T-helper 2 cell treated with Interferon-gamma antibody and Interleukin-4, amounts not matched to agents 5 μg/mL and 100 μg/mL, for 36 hours (primary cell): ENCODE measurements at regions not wholly inside any gene's neighbourhood (a gene's known extent, or its start where the extent isn't known, plus 50 kb on each side); places are given as distances from the start of the nearest gene placed in this dataset.

Source experiments
- DNase-seq: peaks from one replicate; pipeline ENCODE4 v3.0.0; 2021; ENCODE audit warnings: low spot score
- H3K27ac Mint-ChIP-seq: one replicate; pipeline ENCODE4 v1.8.0; 2021; ENCODE audit warnings: mild to moderate bottlenecking, mixed read lengths
- H3K27me3 Mint-ChIP-seq: one replicate; pipeline ENCODE4 v1.8.0; 2021; ENCODE audit warnings: low read depth, mixed read lengths
- H3K36me3 Mint-ChIP-seq: one replicate; pipeline ENCODE4 v1.8.0; 2021; ENCODE audit warnings: low read depth, mixed read lengths
- H3K4me1 Mint-ChIP-seq: one replicate; pipeline ENCODE4 v1.8.0; 2021; ENCODE audit warnings: low read depth, mixed read lengths
- H3K4me3 Mint-ChIP-seq: one replicate; pipeline ENCODE4 v1.8.0; 2022; ENCODE audit warnings: mild to moderate bottlenecking, moderate library complexity, mixed read lengths
- H3K9me3 Mint-ChIP-seq: one replicate; pipeline ENCODE4 v1.8.0; 2021; ENCODE audit warnings: mixed read lengths

DNA sequence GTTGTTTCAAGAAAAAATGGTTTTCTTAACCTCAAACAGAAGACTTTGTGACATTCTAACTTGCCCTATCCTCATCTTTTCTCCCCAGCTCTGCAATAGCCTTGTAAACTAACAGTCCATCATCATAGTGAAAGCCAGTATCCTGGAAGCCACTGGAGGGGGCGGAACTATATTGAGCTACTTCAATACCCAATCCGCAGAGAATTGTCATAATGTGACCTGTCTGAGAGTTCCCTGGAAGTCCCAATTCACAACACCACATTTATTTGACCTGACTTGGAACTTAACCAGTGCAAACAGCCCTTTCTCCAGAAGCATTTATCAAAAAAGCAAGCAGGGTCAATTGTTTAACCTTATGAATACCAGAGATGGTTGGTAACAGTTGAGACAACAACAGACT, 747.6 kb upstream of the GRM7 start:
- H3K9me3 Mint-ChIP-seq = peaks cover 15% of the 10 kb centered on the region
- no peak for DNase-seq
- H3K27ac Mint-ChIP-seq = no peak overlapping the region
- no peak overlapping the region for H3K4me3 Mint-ChIP-seq
- H3K36me3 Mint-ChIP-seq = no peaks in the 10 kb centered on the region
- H3K27me3 Mint-ChIP-seq = no peaks in the 10 kb centered on the region
- H3K4me1 Mint-ChIP-seq = no peaks in the 10 kb centered on the region

DNA sequence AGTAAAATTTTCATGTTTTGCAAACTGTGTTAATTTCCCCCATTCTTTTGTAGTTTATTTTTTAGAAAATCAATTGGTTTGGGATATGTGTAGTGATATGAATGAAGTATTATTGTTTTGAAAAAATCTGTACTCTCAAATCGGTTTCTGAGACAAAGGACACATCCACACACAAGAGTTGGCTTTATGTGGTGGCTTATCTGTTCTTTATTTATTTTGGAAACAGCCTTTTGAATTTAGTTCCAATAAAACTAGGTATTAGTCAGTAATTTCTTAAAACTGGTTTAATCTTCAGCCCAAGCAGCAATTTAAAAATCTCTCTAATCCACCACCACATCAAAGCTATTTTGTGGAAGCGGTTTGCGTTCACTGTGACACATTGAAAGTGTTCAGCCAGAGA, 741.5 kb upstream of the GRM7 start:
- DNase-seq = no peak
- no peaks in the 10 kb centered on the region for H3K4me1 Mint-ChIP-seq
- H3K27ac Mint-ChIP-seq = no peak overlapping the region
- H3K9me3 Mint-ChIP-seq = peaks cover 9% of the 10 kb centered on the region
- H3K36me3 Mint-ChIP-seq = no peaks in the 10 kb centered on the region
- H3K27me3 Mint-ChIP-seq = no peaks in the 10 kb centered on the region
- no peak overlapping the region for H3K4me3 Mint-ChIP-seq

DNA sequence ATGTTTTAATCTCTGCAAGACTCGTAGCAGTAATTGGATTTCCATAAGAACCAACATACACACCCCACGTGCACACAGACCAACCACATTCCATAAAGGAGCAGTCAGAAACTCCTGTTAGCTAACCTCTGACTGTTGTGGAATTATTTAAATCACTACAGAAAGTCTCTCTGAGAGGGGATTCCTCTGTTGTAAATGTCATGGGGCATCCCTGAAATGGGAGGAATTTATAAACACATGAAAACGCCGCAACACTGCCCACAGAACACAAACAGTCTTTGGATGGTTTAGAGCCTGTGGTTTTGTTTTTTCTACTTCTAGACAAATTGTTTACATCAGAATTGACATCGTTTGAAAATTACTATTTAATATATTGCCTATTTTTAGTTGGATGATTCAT, 740.1 kb upstream of the GRM7 start:
- DNase-seq = no peak
- Mint-ChIP-seq H3K27me3 (no peaks in the 10 kb centered on the region), H3K9me3 (peaks cover 13% of the 10 kb centered on the region), H3K36me3 (no peaks in the 10 kb centered on the region), H3K27ac (no peak overlapping the region), H3K4me1 (no peaks in the 10 kb centered on the region), H3K4me3 (no peak overlapping the region)

DNA sequence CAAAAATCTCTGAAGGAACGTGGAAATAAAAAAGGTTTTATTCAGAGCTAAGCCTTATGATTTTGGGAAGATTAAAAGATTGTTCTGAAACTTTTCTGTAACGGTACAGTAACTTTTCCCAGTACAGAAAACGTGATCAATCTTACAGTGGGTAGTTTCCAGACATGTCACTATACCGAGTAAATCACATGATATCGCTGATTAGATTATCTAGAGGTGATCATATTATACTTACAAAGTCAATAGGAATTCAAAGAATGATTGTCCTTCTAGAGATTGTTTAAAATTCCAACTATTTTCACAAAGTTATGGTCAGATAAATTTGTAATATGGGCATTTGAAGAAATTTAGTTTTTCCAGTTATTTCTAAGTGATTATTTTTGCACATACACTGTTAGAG, 736.0 kb upstream of the GRM7 start:
- Mint-ChIP-seq H3K36me3 (no peaks in the 10 kb centered on the region), H3K4me1 (no peaks in the 10 kb centered on the region), H3K27me3 (no peaks in the 10 kb centered on the region), H3K4me3 (no peak overlapping the region), H3K27ac (no peak overlapping the region), H3K9me3 (peaks cover 32% of the 10 kb centered on the region)
- no peak for DNase-seq

DNA sequence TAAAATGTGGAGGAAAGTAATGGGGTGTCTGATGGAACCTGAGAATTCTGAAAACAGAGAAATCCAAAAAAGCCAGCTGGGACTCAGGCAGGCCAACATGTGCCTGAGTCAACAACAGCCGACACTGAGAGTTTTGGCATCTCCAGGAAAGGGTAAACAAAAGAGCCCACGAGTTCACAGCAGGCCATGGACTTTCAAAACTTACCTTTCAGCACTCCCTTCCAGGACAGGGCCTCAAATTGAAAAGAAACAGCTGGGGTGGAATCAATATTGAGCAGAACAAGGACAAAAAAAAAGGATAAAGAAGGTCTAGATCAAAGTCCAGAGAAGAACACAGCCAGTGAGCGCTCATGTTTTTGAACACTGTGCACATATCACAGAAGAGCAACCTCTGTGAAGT, 735.4 kb upstream of the GRM7 start:
- no peaks in the 10 kb centered on the region for H3K36me3 Mint-ChIP-seq
- H3K4me3 Mint-ChIP-seq = no peak overlapping the region
- H3K27me3 Mint-ChIP-seq = no peaks in the 10 kb centered on the region
- H3K9me3 Mint-ChIP-seq = peaks cover 38% of the 10 kb centered on the region
- H3K27ac Mint-ChIP-seq = no peak overlapping the region
- no peak for DNase-seq
- H3K4me1 Mint-ChIP-seq = no peaks in the 10 kb centered on the region

DNA sequence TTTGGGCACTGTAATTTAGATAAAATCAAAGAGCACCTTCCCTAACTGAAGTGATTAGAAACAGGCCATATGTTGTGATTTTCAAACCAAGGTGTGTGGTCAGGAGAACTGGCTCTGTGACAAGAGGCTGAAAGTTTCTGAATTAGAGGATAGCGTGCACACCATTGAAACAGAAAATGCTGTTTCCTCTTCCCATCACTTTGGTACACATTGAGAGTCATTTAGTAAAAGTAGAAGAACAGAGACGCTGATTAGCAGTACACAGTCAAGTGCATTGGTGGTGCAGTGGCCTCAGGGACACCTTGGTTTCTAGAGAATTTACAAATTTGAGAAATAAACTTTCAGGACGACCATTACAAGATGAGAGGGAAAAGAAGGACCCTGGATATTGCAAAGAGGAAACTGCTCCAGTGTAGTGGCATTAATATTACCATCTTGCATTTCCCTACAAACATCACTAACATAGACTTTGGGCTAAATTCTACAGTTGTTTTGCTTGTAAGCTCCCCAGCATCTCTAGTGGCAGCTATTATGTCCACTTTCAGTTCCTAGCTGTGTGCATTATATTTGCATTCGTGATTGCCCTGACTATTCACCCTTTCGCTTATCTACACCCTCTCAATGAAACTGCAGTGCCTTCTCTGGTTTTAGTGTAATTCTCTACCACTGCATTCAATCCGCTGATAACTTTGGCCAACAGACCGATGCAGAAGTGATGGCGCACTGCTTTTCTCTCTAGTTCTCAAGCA, 728.1 kb upstream of the GRM7 start:
- Mint-ChIP-seq H3K36me3 (no peaks in the 10 kb centered on the region), H3K4me3 (no peak overlapping the region), H3K27me3 (no peaks in the 10 kb centered on the region), H3K4me1 (no peaks in the 10 kb centered on the region), H3K9me3 (peaks cover 38% of the 10 kb centered on the region), H3K27ac (no peak overlapping the region)
- no peak for DNase-seq

DNA sequence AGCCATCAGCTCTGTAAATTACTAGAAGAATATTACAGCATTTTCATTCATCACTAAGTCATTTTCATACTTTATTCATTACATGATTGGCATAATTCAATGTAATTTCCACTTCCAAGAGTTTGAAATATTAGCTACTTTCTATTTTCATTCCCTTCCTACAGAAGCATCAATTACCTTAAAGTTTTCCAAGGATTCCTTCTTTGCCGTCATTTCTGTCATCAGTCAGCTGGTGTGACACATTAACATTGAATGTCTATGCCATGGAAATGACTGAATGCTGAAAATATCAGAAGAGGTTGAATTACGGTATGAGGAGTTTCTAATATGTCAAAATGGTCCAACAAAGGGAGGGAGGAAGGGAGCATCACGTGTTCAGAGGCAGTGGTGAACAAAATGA, 718.2 kb upstream of the GRM7 start:
- Mint-ChIP-seq H3K27me3 (no peaks in the 10 kb centered on the region), H3K36me3 (no peaks in the 10 kb centered on the region), H3K27ac (no peak overlapping the region), H3K4me3 (no peak overlapping the region), H3K4me1 (no peaks in the 10 kb centered on the region), H3K9me3 (peaks cover 14% of the 10 kb centered on the region)
- no peak for DNase-seq

DNA sequence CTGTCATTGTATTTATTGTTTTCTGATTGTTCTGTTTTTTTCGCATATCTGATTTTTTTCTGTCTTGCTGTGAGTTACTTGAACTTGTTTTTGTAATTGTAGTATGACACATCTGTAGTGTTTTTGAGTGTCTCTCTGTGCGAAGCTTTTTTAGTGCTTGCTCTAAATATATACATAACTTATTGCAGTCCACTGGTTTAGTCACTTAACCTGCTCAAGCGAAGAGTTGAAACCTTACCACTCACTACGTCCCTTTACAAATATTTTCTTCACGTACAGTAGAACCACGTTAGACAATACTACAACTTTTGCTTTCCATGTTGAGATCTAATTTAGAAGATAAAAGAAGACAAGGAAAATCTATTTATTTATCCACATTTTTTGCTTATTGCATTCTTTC, 713.0 kb upstream of the GRM7 start:
- Mint-ChIP-seq H3K4me3 (no peak overlapping the region), H3K4me1 (no peaks in the 10 kb centered on the region), H3K9me3 (peaks cover 28% of the 10 kb centered on the region), H3K36me3 (no peaks in the 10 kb centered on the region), H3K27ac (no peak overlapping the region), H3K27me3 (no peaks in the 10 kb centered on the region)
- no peak for DNase-seq

DNA sequence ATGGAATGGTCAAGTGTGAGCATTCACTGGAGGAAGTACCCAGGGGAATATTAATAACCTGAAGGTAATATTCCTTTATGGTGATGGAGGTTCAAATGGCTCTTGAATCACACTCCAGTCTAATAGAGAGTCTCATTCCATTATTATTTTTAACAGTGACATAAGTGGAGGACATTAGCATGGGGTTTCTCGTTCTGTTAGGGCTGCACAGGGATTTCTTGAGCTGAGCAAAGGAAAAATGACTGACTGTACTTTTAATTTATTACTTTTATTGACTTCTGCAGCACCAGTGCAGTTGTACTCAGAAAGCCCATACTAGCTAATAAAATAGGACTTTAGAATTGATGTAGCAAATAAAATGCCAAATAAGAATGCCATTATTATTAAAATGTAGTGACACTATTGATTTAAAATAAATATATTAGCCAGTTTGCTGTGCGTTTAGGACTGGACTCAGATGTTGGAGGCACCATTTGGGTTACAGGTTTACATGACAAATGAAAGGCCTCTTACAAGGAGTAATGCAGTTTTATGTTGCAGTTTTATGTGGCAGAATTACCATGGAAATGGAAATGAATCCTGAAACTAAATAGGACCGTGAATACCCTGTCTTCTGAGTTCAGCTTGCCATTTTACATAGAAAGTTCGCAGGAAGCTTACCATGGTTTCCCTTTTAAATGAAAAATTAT, 705.1 kb upstream of the GRM7 start:
- H3K9me3 Mint-ChIP-seq = peaks cover 4% of the 10 kb centered on the region
- DNase-seq = no peak
- H3K4me3 Mint-ChIP-seq = no peak overlapping the region
- no peaks in the 10 kb centered on the region for H3K36me3 Mint-ChIP-seq
- H3K27ac Mint-ChIP-seq = no peak overlapping the region
- H3K27me3 Mint-ChIP-seq = no peaks in the 10 kb centered on the region
- no peaks in the 10 kb centered on the region for H3K4me1 Mint-ChIP-seq

DNA sequence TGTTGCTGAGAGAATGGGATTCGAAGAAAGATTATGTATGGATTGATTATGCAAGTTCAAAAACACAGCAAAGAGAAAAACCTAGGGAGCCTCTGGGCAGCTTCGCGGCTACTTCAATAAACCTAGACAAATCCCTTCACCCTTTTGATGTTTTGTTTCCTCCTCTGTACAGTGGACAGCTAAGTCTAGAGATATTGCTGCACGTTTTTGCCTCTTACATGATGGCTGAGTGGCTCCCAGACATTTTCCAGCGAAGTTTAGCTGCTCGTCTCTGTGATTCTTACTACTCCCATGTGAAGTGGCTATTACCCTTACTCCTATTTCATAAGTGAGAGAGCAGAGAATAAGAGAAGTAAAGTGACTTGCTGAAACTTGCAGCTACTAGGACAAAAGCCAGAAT, 695.0 kb upstream of the GRM7 start:
- Mint-ChIP-seq H3K27me3 (no peaks in the 10 kb centered on the region), H3K9me3 (peaks cover 30% of the 10 kb centered on the region), H3K4me3 (no peak overlapping the region), H3K4me1 (no peaks in the 10 kb centered on the region), H3K36me3 (no peaks in the 10 kb centered on the region), H3K27ac (no peak overlapping the region)
- no peak for DNase-seq

DNA sequence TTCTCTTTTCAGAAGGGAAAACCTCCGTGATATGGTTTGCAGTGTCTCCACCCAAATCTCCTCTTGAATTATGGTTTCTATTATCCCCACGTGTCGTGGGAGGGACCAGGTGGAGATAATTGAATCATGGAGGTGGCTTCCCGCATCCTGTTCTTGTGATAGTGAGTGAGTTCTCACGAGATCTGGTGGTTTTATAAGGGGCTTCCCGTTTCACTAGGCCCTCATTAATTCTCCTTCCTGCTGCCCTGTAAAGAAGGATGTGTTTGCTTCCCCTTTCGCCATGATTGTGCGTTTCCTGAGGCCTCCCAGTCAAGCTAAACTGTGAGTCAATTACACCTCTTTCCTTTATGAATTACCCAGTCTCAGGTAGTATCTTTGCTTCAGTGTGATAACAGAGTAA, 692.7 kb upstream of the GRM7 start:
- Mint-ChIP-seq H3K4me1 (no peaks in the 10 kb centered on the region), H3K36me3 (no peaks in the 10 kb centered on the region), H3K4me3 (no peak overlapping the region), H3K27me3 (no peaks in the 10 kb centered on the region), H3K9me3 (peaks cover 26% of the 10 kb centered on the region), H3K27ac (no peak overlapping the region)
- DNase-seq = no peak

DNA sequence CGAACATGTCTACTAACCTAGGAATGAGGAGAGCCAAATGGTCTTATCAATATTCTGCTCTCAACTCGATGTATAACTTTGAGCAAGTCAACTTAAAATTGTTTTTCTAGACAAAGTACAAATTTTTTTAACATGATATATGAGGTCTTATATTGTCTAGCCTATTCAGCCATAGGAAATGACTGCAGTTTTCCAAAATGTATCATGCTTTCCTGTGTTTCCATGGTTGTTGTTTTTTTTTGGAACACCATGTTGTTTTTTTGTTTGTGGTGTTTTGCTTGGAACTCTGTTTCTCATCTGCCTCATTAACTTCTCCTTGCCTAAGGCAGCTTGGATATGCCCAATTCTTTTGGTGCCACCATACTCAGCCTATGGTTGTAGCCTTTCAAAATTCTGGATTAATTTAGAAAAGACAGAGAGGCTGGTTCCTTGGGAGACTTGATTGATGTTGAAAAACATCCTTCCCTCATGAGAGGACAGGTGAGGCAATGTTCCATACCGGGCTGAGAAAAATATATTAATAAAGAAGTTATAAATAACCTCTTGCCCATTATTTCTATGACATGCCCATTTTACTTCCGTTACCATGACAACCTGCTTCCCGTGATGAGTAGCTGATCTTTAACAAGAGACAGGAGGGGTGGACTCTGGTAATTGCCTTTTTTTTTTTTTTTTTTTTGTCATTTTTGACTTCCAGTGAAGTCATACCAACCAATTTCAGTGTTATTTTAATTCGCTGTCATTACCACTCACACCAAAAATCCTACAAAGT, 687.9 kb upstream of the GRM7 start:
- Mint-ChIP-seq H3K27me3 (no peaks in the 10 kb centered on the region), H3K4me3 (no peak overlapping the region), H3K4me1 (no peaks in the 10 kb centered on the region), H3K27ac (no peak overlapping the region), H3K36me3 (no peaks in the 10 kb centered on the region), H3K9me3 (peaks cover 19% of the 10 kb centered on the region)
- no peak for DNase-seq

DNA sequence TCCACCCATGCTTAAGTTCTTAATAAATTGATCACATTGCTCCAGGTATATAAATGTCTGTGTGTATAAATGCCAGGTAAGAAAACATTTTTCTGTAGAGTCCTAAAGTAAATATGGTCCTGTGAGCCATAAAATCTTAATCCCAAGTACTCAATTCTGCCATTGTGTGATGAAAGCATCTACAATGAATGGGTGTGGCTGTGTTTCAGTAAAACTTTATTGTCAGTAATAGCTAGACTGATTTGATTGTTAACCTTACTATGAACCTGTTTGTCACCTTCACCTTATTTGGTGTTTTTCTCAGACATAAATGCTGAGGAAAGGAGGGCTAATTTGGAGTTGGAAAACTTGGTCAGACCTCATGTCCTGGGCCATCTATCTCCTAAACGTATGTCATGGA, 683.5 kb upstream of the GRM7 start:
- no peak overlapping the region for H3K27ac Mint-ChIP-seq
- H3K4me1 Mint-ChIP-seq = no peaks in the 10 kb centered on the region
- no peak overlapping the region for H3K4me3 Mint-ChIP-seq
- peaks cover 16% of the 10 kb centered on the region for H3K9me3 Mint-ChIP-seq
- no peak for DNase-seq
- H3K27me3 Mint-ChIP-seq = no peaks in the 10 kb centered on the region
- no peaks in the 10 kb centered on the region for H3K36me3 Mint-ChIP-seq

DNA sequence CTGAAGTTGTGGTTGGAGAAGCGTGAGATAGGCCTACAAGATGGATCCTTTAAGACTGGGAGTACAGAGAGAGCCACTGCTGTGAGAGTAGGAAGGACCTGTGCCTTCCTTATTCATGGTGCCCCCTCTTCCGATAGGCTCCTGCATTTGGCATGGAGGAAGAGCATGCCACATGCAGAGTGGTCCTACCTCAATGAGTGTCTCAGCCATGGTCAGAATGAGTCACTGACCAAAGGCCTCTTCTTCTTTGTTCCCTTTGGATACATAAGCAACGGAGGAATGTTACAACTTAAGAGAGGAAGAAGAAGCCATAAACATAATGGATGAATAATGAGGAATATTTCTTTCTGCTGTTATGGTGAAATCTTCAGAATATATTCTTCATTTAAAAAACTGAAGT, 681.2 kb upstream of the GRM7 start:
- DNase-seq = no peak
- no peaks in the 10 kb centered on the region for H3K36me3 Mint-ChIP-seq
- no peaks in the 10 kb centered on the region for H3K27me3 Mint-ChIP-seq
- H3K27ac Mint-ChIP-seq = no peak overlapping the region
- H3K4me3 Mint-ChIP-seq = no peak overlapping the region
- H3K9me3 Mint-ChIP-seq = peaks cover 12% of the 10 kb centered on the region
- H3K4me1 Mint-ChIP-seq = no peaks in the 10 kb centered on the region
